Upper lobe of left lung (tissue), 4 donors: ENCODE measurements at regions not wholly inside any gene's neighbourhood (a gene's known extent, or its start where the extent isn't known, plus 50 kb on each side); places are given as distances from the start of the nearest gene placed in this dataset.

ENCODE experiments used
- CTCF ChIP-seq, 6 experiments: fragments of 450-650 bp in 4 of 6; fragments of 200-600 bp in 2 of 6; sonication (generic) in 2 of 6; IDR thresholded peaks; one replicate each; pipeline ENCODE4 v1.5.1; 2016 to 2019; ENCODE audit warnings: antibody characterized with exemption in 6 of 6
- POLR2A ChIP-seq, 4 donors: fragments of 450-650 bp; IDR thresholded peaks; one replicate each; pipeline ENCODE4 v1.5.1; 2016 to 2017; ENCODE audit warnings: antibody characterized with exemption in 4 of 4, mild to moderate bottlenecking in 2 of 4

- no peak for TF ChIP-seq CTCF (IDR thresholded peaks at IDR 0.05)
- TF ChIP-seq POLR2A (IDR thresholded peaks at IDR 0.05), result no peak
These were observed 175.3 kb upstream of the CST7 start for GRCh38 chr20:24773751-24774201.
